NCI-H1417 (cell line): ENCODE measurements at regions not wholly inside any gene's neighbourhood (a gene's known extent, or its start where the extent isn't known, plus 50 kb on each side); places are given as distances from the start of the nearest gene placed in this dataset.
"Not testable (repeated sequence)": the region's sequence is repeated elsewhere in the genome, so short reads cannot be mapped to it uniquely, and the experiment has no call there.

Experiments
- DNase-seq, 3 experiments: peaks; one replicate each; lab custom pipeline; 2025; lab: John Stamatoyannopoulos, UW

GRCh38 chr5:83802686-83803085, 82.0 kb upstream of the HAPLN1 start:
- no peak for DNase-seq

- DNase-seq = no peak
These were observed 79.5 kb upstream of the HAPLN1 start for GRCh38 chr5:83800201-83800600.

- DNase-seq = not testable (repeated sequence)
These were observed 78.4 kb upstream of the HAPLN1 start for GRCh38 chr5:83799020-83799419.

GRCh38 chr5:83789371-83789770, 68.7 kb upstream of the HAPLN1 start:
- no peak for DNase-seq

DNA sequence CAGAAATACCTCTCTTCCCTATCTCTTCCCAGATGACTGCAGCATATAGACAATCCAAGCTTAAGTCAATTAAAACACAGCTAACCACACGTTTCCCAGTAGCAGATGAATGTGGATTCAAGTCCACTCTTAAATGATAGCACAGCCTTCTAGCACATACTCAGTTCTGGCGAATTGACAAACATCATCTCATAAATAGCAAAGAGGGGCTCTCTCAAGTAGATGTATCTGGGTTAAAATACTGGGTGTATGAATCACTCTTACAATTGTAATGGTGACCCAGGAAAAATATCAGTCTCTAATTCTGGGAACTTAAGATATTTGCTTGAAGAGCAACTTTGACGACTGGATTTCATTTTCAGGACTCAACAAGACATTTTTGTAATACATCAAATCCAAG, 67.0 kb upstream of the HAPLN1 start:
- no peak for DNase-seq

- DNase-seq = no peak
These were observed 64.6 kb upstream of the HAPLN1 start for GRCh38 chr5:83785176-83785668.

- DNase-seq = peak in 1 of 3 experiments; percentile 46
These were observed 60.2 kb upstream of the HAPLN1 start for GRCh38 chr5:83780699-83781350.

DNA sequence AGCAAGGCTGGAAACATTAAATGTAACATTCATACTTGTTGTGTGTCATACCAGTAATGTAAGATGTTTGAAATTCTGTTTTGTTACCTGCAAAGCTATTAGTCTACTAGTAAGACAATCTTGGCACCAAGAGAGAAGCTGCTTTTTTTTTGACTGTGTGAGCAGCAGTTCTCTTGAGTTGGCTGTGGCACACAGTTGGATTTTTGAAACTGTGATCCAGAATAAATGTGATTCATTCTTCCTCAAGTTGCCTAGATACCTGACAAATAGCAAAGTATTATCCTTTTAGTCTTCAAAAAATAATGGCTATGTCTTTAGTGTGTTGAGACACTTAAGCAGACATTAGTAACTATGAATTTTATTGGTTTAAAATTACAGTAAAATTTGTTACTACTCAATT, 57.2 kb upstream of the HAPLN1 start:
- DNase-seq = no peak

DNA sequence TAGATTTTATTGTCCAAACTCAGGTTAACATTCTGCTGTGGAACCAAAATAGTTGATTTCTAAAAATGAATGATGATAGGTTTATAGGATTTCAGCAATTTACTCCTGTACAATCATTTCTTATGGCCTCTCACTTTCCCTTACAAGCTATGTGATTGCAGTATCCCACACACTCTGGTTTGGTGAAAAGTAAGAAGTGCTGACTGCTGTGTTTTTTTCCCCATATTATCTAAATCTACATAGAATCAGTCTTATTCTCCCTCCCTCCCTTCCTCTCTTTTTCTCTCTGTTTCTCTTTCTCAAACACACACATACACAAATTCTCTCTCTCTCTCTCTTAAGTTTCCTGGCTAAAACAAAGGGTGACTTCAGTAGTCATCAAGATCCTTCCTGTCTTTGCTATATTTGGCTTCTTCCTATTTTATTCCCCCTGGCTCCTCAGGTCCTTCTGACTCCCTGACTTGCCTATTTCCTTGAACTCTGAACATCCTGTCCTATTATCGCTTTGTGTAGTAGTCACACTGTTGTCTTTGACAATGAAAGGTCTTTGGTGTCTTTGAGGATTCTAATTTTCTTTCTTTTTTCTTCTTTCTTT, 55.9 kb upstream of the HAPLN1 start:
- no peak for DNase-seq
